Activated CD4-positive, alpha-beta T cell treated with anti-CD3 and anti-CD28 coated beads, Interleukin-2, Interleukin-4, amounts not matched to agents 100 ng/mL and 50 ng/mL, durations not matched to agents 16 hours and 8 hours (primary cell): ENCODE measurements at regions not wholly inside any gene's neighbourhood (a gene's known extent, or its start where the extent isn't known, plus 50 kb on each side); places are given as distances from the start of the nearest gene placed in this dataset.
"Not testable (repeated sequence)": the region's sequence is repeated elsewhere in the genome, so short reads cannot be mapped to it uniquely, and the experiment has no call there.

Experiments
- DNase-seq: peaks from one replicate; pipeline ENCODE4 v3.0.0-alpha.2; 2020; ENCODE audit warnings: low spot score

DNA sequence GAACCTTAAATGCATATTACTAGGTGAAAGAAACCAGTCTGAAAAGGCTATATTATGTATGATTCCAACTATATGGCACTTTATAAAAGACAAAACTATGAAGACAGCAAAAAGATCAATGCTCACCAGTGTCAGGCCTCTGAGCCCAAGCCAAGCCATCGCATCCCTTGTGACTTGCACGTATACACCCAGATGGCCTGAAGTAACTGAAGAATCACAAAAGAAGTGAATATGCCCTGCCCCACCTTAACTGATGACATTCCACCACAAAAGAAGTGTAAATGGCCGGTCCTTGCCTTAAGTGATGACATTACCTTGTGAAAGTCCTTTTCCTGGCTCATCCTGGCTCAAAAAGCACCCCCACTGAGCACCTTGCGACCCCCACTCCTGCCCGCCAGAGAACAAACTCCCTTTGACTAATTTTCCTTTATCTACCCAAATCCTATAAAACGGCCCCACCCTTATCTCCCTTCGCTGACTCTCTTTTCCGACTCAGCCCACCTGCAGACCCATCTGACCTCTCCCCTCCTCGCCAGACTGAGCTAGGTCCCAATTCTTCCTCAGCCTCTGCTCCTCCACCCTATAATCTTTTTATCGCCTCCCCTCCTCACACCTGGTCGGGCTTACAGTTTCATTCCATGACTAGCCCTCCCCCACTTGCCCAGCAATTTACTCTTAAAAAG lies 1239.5 kb downstream of the OLFM4 start:
- not testable (repeated sequence) for DNase-seq

DNA sequence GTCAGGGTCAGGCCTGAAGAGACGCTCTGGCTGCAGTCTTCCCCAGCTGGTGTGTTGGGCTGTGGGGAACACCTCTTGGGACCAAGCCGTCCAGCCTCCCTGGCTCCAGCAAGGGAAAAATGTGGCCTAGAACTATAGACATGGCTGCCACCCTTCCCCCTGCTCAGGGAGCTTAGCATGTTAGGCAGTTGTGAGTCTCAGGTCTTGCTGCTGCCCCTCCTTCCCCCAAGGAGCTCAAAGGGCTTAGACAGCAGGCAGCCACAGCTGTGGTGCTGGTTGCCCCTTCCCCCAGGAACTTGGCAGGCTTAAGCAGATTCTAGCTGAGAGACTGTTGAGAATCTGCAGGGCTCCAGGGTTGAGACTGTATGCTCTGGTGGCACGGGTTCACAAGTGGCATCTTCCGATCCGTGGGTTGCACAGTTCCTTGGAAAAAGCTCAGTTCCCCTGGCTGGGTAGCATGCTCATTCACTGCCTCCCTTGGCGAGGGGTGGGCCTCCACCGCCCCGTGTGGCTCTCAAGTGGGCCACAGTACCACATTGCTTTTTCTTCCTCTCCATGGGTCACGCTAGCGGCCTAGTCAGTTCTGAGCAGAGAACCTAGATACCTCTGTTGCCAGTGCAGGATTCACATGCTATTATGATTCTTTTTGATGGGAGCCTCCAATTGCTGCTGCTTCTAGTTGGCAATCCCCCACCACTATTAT lies 1258.6 kb downstream of the OLFM4 start:
- no peak for DNase-seq

DNA sequence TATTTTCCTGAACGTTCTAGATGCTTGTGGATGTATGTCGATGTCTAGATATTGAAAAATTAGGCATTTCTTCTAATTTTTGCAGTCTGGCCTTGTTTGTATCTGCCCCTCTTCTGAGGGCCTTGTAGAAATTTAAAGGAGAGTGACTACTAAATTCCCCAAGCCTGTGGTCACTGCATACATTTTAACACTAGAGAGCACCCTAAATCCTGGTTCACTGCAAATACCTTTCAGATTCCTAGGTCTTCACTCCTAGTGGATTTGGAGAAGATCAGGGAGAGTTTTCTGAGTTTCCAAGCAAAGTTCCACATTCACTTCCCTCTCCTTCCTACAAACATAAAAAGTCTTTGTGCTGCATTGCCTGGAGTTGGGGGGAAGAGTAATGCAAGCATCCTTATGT lies 1272.5 kb downstream of the OLFM4 start:
- no peak for DNase-seq

DNA sequence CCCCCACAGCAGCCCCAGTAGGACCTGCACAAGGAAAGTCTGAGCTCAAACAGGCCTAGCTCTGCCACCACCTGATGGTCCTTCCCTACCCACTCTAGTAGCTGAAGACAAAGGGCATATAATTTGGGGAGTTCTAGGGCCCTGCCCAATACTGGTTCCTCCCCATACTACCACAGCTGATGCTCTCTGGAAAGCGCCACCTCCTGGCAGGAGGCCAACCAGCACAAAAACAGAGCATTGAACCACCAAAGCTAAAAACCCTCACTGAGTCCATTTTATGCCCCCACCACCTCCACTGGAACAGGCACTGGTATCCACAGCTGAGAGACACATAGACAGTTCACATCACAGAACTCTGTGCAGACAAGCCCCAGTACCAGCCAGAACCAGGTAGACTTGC lies 1276.8 kb downstream of the OLFM4 start:
- no peak for DNase-seq

DNA sequence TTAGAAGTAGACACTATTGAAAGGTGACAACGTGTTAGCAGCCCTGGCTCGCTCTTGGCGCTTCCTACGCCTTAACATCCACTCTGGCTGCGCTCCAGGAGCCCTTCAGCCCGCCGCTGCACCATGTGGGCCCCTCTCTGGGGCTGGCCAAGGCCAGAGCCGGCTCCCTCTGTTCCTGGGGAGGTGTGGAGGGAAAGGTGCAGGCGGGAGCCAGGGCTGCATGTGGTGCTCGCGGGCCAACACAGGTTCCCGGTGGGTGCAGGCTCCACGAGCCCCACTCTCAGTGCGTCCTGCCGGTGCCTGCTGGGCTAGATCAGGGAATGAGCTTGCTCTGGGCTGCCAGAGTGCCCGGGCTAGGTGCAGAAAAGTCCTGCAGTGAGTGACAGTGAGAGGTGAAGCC lies 1284.3 kb downstream of the OLFM4 start:
- no peak for DNase-seq

DNA sequence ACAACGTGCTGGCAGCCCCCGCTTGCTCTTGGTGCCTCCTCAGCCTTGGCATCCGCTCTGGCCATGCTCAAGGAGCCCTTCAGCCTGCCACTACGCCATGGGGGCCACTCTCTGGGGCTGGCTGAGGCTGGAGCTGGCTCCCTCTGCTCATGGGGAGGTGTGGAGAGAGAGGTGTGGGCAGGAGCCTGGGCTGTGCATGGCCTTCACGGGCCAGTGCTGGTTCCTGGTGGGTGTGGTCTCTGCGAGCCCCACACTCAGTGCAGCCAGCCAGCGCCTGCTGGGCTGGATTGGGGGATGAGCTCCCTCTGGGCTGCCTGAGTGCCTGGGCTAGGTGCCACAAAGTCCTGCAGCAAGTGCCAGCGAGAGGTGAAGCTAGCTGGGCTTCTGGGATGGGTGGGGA lies 1289.1 kb downstream of the OLFM4 start:
- DNase-seq, result no peak

DNA sequence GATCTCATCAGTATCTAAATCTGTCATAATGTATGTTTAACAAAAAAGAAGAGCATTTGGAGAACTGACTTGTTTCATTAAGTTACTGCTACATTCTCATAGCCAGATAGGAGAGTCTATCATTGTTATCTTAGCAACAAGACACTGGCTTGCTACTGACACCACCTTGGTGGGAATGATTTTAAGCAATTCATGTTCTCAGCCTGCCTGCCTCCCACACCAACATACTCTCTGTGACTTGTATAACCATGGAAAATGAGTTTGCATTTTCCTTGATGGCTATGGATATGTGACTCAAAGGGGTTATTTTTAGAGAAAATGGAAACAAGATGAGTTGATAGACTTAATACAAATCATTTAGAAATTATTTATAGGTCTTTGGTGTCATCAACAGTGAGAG lies 1308.9 kb downstream of the OLFM4 start:
- no peak for DNase-seq

DNA sequence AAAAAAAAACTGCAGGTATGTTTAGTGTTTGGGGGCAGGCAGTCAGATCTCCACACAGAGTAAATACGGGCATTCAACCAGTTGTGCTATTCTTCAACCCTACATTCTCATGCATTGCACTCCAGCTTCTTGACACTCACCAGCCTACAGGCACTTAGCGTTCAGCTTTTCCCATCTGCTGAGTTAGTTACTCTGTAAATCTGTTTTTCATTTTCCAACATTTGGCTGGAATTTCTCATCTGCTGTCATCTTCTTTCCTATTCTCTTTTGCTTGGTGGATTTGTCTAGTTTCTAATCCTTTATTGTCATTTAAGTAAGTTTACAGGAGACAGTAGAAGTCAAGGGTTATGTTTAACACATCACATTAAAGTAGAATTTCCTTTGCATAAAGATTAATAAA lies 1318.9 kb downstream of the OLFM4 start:
- DNase-seq, result no peak

DNA sequence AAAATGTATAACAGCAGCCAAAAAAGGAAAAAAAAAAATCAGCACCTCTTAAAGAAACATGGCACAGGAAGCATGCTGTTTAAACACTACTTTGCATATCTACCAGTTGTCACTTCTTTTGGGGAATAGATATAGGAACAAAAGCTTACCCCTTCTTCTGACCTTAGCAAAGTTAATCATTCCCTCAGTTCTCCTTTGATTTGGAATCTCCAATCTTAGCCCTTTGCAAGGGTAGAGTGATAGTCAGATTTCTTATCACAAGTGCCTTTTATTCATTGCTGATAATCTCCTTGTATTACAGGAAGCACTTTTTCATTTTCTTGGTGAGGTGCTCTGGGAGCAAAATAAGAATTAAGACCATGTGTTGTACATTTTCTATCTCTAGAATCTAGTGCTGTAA lies 1327.6 kb downstream of the OLFM4 start:
- no peak for DNase-seq

DNA sequence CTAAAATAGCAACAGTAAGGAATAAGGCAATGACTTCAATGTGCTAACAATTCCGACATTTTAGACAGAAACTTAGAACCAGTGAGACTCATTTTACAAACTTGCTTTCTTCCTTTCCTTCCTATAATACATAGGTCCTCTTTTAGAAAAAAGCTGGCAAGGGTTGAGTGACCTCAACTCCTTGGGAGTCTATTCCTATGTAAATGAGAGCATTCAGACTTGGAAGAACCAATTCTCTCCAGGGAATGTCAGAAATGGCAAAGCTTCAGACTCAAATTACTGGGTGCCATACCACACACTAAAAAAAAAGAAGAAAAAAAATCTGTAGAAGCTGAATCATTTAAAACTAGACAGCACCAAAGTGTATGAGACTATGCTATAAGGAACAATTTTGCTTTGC lies 1328.2 kb downstream of the OLFM4 start:
- DNase-seq, result no peak

DNA sequence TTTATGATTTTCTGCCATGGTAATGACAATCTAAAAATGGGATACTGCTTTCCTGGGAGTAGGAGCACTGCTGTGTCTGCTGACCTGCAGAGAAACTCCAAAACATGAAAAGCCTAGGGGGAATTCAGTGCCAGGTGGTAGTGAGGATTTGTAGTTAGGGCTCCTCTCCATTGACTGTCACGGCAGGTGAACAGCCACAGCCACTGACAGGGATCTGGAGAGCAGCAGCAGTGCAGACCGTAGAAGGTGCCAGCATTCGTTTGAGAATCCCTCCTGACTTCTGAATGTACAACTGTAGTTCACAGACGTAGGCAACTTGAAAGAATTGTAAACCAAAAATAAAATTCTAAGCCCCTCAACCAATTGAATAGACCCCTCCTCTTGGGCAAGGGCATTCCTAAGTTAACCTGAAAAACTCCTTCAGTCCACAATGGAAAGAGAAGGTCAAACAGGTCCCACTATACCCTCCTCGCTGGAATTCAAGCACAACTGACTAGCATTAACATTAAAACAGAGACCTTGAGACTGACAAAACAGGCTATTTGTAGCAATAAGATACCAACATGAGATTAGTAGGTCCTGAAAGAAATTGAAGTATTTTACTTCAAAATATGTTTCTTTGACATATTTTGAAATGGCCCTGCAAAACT lies 1328.8 kb downstream of the OLFM4 start:
- DNase-seq, result no peak

DNA sequence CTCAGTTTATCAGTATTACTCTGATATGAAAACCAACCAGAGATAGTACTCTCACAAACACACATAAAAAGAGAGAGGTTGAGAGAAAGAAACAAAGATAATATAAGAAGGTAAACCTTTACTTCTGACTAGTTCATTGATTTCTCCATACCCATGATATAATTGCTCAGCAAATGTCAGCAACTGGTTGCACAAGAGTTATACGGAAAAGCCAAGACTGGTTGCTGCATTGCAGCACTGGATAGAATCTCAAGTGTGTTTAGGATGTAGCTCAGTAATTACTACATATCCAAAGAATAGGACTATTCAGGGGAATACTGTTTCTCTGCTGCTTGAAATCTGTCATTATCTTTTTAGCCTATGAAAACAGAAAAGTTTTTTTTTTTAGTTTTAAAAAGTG lies 1332.8 kb downstream of the OLFM4 start:
- DNase-seq, result no peak

DNA sequence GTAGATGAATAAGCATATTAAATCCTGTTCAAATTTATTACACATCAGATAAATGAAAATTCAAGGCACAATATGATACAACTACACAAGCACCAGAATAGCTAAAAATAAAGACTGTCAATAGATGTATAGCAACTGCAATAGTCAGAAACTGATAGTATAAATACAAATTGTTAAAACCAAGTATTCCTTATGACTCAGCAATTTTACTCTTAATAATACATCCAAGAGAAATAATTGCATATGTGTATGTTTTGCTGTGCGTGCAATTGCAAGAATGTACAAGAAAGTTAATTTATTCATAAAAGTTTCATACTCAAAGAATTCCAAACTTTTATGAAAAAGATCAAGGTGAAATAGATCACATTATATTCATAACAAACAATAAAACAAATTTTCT lies 1338.1 kb downstream of the OLFM4 start:
- no peak for DNase-seq

DNA sequence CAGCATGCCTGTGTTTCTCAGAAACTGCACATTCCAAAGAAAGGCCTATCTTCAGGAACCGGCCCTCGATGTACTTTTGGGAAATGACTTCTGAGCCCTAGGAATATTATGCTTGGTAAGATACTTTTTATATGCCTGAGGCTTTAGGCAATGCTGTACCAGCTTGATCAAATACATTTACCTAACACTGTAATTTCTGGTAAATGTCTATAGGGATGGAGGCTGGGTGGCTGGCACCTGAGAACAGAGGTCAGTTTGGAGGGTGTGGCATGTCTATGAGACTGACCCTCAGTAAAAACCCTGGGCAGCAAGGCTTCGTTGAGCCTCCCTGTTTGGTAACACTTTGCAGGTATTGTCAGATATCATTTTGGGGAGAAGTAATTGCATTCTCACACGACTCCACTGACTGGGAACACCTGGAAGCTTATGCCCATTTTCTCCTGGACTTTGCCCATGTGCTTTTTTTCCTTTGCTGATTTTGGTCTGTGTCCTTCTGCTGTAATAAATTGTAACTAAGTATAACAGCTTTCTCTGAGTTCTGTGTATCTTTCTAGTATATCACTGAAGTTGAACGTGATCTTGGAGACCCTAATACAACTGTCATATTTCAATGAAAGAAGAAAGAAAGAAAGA lies 1339.1 kb downstream of the OLFM4 start:
- DNase-seq, result no peak

DNA sequence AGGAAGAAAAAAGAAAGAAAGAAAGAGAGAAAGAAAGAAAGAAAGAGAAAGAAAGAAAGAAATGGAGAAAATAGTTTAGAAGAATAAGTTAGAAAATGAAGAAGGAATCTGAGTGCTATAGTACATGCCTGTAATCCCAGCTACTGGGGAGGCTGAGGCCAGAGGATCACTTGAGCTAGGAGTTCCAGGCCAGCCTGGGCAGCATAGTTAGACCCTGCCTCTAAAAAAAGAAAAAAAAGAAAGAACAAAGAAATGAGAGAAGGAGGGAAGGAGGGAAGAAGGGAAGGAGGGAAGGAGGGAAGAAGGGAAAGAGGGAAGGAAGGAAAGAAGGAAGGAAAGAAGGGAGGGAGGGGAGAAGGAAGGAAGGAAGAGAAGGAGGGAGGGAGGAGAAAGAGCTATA lies 1339.8 kb downstream of the OLFM4 start:
- DNase-seq, result no peak

DNA sequence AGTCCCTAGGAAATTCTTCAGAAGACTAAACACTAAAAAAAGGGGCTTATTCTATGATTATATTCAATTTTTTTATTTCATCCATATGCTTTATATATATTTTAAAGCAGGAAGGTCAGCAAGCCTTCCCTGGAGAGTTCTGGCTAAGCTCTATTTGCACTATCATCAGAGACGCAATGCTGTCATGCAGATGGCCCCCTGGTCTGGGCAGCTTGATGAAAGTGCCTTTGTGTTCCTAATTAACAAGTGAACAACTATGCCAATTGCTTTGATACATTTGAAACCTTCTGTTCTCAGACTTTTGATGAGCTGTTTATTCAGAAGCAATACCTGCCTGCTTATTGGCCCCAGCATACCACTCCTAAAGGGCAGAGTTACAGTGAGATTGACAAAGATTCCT lies 1344.6 kb downstream of the OLFM4 start:
- DNase-seq, result no peak

DNA sequence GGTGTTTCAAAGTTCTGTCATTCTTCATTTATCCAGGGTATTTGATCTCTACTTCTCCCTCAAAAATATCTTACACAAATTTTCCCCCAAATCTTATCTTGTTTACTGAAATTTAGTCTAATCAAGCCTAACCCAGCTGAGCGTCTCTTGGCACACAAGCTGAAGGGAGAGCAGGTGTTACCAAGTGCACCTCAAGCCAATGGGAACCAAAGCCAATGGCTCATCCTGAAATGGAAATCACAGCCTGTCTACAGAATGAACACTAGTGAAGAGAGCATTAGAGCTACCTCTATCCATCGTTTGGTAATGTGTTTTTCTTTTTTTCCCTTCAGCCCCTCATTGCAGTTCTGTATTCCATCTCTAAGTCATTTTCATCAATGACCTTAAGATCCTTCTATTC lies 1350.8 kb downstream of the OLFM4 start:
- DNase-seq, result no peak

DNA sequence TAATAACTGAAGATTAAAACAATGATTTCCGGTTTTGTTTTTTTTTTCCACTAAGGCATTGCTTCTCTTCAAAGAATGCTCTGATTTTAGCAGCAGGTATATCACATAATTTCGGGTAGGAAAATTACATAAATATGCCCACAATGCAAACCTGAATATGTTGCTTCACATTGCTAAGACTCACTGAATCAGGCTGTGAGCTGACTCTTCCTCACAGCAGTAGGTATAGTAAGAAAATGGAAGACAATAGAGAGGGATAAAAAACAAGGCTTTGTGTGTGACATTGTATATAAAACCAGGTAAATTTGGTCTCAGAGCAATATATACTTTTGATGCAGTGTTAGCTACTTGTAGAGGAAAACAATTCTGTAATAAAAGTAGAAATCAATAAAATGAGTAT lies 1355.0 kb downstream of the OLFM4 start:
- DNase-seq, result no peak

DNA sequence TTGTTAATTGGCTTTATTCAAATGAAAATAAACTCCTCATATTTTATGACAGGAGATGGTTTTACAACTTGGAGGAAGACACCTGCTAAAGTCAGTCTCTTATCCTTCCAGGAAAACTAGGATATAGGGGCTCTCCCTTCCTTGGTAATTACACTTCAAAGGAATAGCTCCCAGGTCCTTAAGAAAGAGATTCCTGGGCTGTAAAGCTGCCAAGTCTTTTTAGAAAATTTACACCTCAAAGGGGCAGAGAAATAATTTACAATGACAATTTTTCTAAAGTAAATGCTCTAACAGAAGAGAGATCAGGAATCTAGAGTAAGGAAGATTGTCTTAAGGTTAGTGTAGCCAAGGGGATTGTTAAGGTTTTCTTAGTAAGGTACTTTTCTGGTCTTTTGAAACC lies 1359.0 kb downstream of the OLFM4 start:
- no peak for DNase-seq

DNA sequence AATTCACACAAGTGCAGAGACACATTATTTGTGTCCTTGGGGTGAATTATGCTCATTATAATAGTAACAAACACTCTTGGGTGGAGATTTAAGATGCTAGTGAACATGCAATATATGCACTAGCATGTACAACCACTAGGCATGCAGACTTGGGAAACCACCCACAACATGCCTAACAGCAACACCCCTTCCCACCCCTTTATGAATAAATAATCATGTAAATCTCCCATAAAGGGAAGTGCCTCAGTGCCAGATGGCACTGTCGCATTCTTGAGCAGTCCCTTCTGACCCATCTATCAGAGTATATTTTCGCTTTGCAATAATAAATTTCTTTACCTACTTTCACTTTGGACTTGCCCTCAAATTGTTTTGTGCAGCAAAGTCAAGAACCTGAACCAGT lies 1362.2 kb downstream of the OLFM4 start:
- no peak for DNase-seq

DNA sequence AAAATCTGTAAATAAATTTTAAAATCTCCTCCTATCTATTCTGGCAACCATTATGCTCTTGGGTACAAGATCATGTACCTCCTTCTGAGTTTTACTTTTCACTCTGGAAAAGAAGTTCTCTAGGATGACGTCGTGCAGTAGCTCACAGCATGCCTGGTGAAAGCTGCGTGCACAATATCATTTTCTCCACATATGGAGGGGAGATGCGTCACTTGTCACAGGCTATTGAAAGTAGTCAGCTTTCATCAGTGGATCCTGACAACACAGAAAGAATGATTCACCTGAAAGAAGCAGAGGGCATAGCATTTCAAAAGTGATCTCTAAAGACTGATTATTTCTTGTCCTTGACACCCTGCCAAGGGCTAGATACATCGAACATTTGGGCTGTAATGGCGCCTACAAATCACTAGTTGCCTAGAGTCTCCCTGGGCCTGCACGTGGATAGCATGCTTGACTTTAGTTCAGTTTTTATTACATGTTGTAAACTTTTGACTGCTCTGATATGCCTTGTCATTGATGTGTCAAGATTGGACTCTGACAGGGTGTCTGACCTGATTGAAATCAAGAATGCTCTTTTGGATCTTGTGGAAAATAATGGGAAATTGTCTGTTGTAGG lies 1365.6 kb downstream of the OLFM4 start:
- no peak for DNase-seq

DNA sequence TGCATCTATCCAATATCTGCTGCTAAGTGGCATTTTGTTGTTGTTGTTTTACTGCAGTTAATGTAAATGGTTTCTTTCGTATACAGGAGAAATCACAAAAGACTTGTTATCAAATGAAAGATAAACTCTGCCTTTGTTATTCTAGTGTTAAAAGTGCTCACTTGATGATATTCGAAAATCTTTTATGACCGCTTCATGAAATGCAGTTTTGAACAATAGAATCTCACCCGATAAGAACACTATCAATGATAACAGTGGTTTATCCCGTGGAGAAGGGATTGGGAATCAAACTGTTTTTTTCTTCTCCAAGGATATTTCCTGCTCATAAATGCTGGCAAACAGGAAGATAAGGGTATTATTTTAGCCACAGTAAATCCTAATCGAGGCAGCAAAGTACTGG lies 1366.3 kb downstream of the OLFM4 start:
- no peak for DNase-seq

DNA sequence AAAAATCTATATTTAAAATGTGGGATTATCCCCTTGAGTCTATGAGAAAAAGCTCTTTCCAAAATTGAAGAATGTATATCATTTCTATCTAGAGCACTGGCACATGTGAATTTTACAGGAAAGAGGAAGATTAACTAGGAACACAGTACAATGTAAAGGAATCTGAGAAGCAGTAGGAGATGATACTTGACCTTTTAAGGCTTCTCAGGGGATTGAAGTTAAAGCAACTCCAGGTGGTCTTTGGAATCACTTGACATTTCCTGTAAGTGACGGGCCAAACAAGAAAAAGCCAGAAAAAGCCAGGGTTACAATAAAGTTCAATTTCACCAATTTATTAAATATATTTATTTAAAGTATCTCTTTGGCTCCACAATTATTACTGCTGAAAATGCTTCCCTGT lies 1373.9 kb downstream of the OLFM4 start:
- DNase-seq, result no peak
